Psoas muscle (tissue), 7 donors: ENCODE measurements at regions not wholly inside any gene's neighbourhood (a gene's known extent, or its start where the extent isn't known, plus 50 kb on each side); places are given as distances from the start of the nearest gene placed in this dataset.

Source experiments
- ATAC-seq, 4 donors: fragments of 200-7000 bp; cut with Tn5 transposase; one replicate each; pipeline ENCODE4 v1.9.1; 2020; ENCODE audit warnings: moderate library complexity in 3 of 4, mild to moderate bottlenecking in 2 of 4
- DNase-seq, 2 donors: peaks; one replicate each; pipeline ENCODE4 v3.0.0-alpha.2; 2020
- H3K27ac ChIP-seq: fragments of 200-600 bp; one replicate; pipeline ENCODE4 v1.8.0; 2022
- H3K27me3 ChIP-seq, 3 donors: fragments of 200-600 bp in 1 of 3; one replicate each; pipeline versions ENCODE4 v1.6.1 to v1.8.0; 2013 to 2022; ENCODE audit warnings: low read length in 2 of 3, mild to moderate bottlenecking in 2 of 3, moderate library complexity in 1 of 3; ENCODE audit not compliant: insufficient read depth in 3 of 3
- H3K36me3 ChIP-seq, 2 donors: fragments of 200-600 bp in 1 of 2; one replicate each; pipeline versions ENCODE4 v1.6.1 to v1.8.0; 2013 to 2022; ENCODE audit warnings: low read depth in 1 of 2, mild to moderate bottlenecking in 1 of 2, moderate library complexity in 1 of 2; ENCODE audit not compliant: insufficient read depth in 1 of 2
- H3K4me1 ChIP-seq: fragments of 200-600 bp; one replicate; pipeline ENCODE4 v1.8.0; 2022
- H3K4me3 ChIP-seq: fragments of 200-600 bp; one replicate; pipeline ENCODE4 v1.8.0; 2022; ENCODE audit warnings: mild to moderate bottlenecking
- H3K9me3 ChIP-seq: fragments of 200-600 bp; one replicate; pipeline ENCODE4 v1.8.0; 2022
- CTCF ChIP-seq: fragments of 200-600 bp; IDR thresholded peaks from one replicate; pipeline ENCODE4 v1.8.0; 2022; ENCODE audit warnings: antibody characterized with exemption
- WGBS, 3 donors: extraction: QIAGEN DNeasy Blood & Tissue Kit; methylation state at CpG; one replicate each; pipeline versions ENCODE4 v1.1.6 to v1.1.7; 2013; 5-methylcytosine and 5-hydroxymethylcytosine counted together
- intact Hi-C, 2 donors: fragments of 100-400 bp; cut with DNase I; formaldehyde crosslinking; loops; one replicate each; pipeline versions ENCODE4 v1.11.0 to v1.14.2; 2022
- donor health status: healthy with polysubstance abuse.
- donor health status: DM: no; HTN: no; CAD: no; lungs with moderate emphysema.
- donor health status: Bipolar disorder and iron deficiency.
- donor health status: healthy.
- donor health status: DM: yes; HTN: yes; CAD: no.
- donor health status: DM: no; HTN: no; CAD: no.
- donor health status: DM: yes; HTN: yes; CAD: no.

- ATAC-seq, result no peak
- TF ChIP-seq CTCF, result no peak
- H3K36me3 ChIP-seq, result no peaks in the 10 kb centered on the region
Observed at GRCh38 chr18:5649439-5649838, 105.6 kb upstream of the EPB41L3 start.

GRCh38 chr18:5646739-5647138 lies 102.9 kb upstream of the EPB41L3 start:
- DNase-seq (no peak), ATAC-seq (no peak)
- no peak for TF ChIP-seq CTCF
- 39 to 62% (median 49%) methylated on average over 3 of the region's 3 CpGs for WGBS, 3 donors
- H3K4me3 ChIP-seq, result no peak overlapping the region
- no peaks in the 10 kb centered on the region for H3K9me3 ChIP-seq
- H3K27ac ChIP-seq, result no peak overlapping the region
- no peaks in the 10 kb centered on the region for H3K36me3 ChIP-seq
- no peaks in the 10 kb centered on the region for H3K4me1 ChIP-seq
- intact Hi-C loops, result no loop called here
- no peaks in the 10 kb centered on the region for H3K27me3 ChIP-seq

More at GRCh38 chr18:5649439-5649838, 105.6 kb upstream of the EPB41L3 start:
- Histone ChIP-seq H3K4me3 (no peak overlapping the region), H3K27ac (no peak overlapping the region), H3K9me3 (no peaks in the 10 kb centered on the region), H3K4me1 (no peaks in the 10 kb centered on the region), H3K27me3 (no peaks in the 10 kb centered on the region)
- intact Hi-C loops, result no loop called here
- WGBS, 3 donors, result 93 to 96% (median 94%) methylated on average over 8 of the region's 8 CpGs
- no peak for DNase-seq

GRCh38 chr18:5643288-5643687 lies 99.5 kb upstream of the EPB41L3 start:
- H3K36me3 ChIP-seq, result no peaks in the 10 kb centered on the region
- no peak overlapping the region for H3K4me3 ChIP-seq
- H3K9me3 ChIP-seq, result no peaks in the 10 kb centered on the region
- no peaks in the 10 kb centered on the region for H3K4me1 ChIP-seq
- TF ChIP-seq CTCF, result no peak
- H3K27me3 ChIP-seq, result peaks cover 0 to 2% (median 0%) of the 10 kb centered on the region in 3 donors
- intact Hi-C loops, result no loop called here
- WGBS, 3 donors, result 74 to 76% (median 75%) methylated on average over 7 of the region's 7 CpGs
- no peak for ATAC-seq
- no peak for DNase-seq
- no peak overlapping the region for H3K27ac ChIP-seq

- peaks cover 0 to 2% (median 0%) of the 10 kb centered on the region in 3 donors for H3K27me3 ChIP-seq
- WGBS, 3 donors, result 63 to 66% (median 66%) methylated on average over 12 of the region's 12 CpGs
- ATAC-seq (no peak), DNase-seq (no peak)
- H3K4me3 ChIP-seq, result no peak overlapping the region
- H3K36me3 ChIP-seq, result no peaks in the 10 kb centered on the region
- no peak for TF ChIP-seq CTCF
- H3K9me3 ChIP-seq, result no peaks in the 10 kb centered on the region
- intact Hi-C loops, result no loop called here
- H3K4me1 ChIP-seq, result no peaks in the 10 kb centered on the region
- H3K27ac ChIP-seq, result no peak overlapping the region
Observed at GRCh38 chr18:5640939-5641338, 97.1 kb upstream of the EPB41L3 start.

GRCh38 chr18:5639131-5639530 lies 95.3 kb upstream of the EPB41L3 start:
- no peaks in the 10 kb centered on the region for H3K36me3 ChIP-seq
- H3K9me3 ChIP-seq, result no peaks in the 10 kb centered on the region
- H3K4me1 ChIP-seq, result no peaks in the 10 kb centered on the region
- H3K27me3 ChIP-seq, result peaks cover 0 to 2% (median 0%) of the 10 kb centered on the region in 3 donors
- DNase-seq, result no peak
- no peak overlapping the region for H3K27ac ChIP-seq
- 35 to 48% (median 45%) methylated on average over 2 of the region's 2 CpGs for WGBS, 3 donors
- intact Hi-C loops, result no loop called here
- no peak for TF ChIP-seq CTCF
- no peak for ATAC-seq
- H3K4me3 ChIP-seq, result no peak overlapping the region
